MG63 (cell line): ENCODE measurements at regions not wholly inside any gene's neighbourhood (a gene's known extent, or its start where the extent isn't known, plus 50 kb on each side); places are given as distances from the start of the nearest gene placed in this dataset.

ENCODE experiments used
- DNase-seq: peaks from one replicate; pipeline ENCODE4 v3.0.0-alpha.2; 2020
- H3K27me3 ChIP-seq: fragments of 250-450 bp; sonication (Bioruptor Pico); 2 replicates; pipeline ENCODE4 v1.5.1; 2020; ENCODE audit warnings: mild to moderate bottlenecking, moderate library complexity
- H3K36me3 ChIP-seq: fragments of 250-450 bp; sonication (Bioruptor Pico); 2 replicates; pipeline ENCODE4 v1.5.1; 2020; ENCODE audit warnings: mild to moderate bottlenecking, moderate library complexity
- H3K4me3 ChIP-seq: fragments of 250-450 bp; sonication (Bioruptor Pico); 2 replicates; pipeline ENCODE4 v1.5.1; 2020; ENCODE audit warnings: mild to moderate bottlenecking, moderate library complexity
- H3K9me3 ChIP-seq: fragments of 250-450 bp; sonication (Bioruptor Pico); 2 replicates; pipeline ENCODE4 v1.5.1; 2020; ENCODE audit warnings: mild to moderate bottlenecking, moderate library complexity

DNA sequence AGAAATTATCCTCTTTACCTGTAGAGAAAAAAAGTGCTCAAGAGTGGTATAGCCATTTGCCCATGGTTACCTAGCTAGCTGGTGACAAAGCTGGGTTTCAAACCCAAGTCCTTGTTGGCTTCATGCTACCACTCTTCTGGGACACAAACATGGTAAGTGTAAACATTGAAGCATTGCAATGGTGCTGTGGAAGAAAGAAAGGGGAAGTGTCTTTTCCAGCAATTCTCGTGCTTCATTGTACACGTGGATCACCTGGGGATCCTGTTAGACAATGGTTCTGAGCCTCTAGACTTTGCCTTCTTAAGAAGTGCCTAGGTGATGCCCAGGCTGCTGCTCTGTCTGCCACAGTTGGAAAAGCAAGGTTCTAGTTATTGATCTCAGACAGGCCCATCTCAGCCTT, 134.8 kb upstream of the CTNNB1 start:
- Histone ChIP-seq H3K36me3 (no peaks in the 10 kb centered on the region), H3K9me3 (no peaks in the 10 kb centered on the region), H3K4me3 (no peak overlapping the region), H3K27me3 (no peaks in the 10 kb centered on the region)
- DNase-seq = no peak

DNA sequence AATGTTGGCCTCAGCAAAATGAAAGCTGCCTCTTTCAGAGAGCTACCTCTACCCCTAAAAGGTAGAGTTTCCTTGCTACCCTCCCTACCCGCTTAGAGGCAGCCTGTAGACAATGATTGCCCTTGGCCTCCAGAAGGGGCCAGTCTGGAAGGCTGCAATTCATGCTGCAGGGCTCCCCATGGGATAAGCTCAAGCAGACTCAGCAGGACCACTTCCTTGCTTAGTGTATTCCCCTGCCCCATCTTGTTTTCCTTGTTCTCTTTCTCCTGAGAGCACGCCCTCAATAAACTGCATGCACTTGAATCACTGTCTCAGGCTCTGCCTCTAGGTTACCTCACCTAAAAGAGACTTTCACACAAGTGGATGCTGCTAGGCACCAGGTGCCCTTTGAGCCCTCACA, 134.0 kb upstream of the CTNNB1 start:
- no peak for DNase-seq
- Histone ChIP-seq H3K9me3 (no peaks in the 10 kb centered on the region), H3K4me3 (no peak overlapping the region), H3K27me3 (no peaks in the 10 kb centered on the region), H3K36me3 (no peaks in the 10 kb centered on the region)

DNA sequence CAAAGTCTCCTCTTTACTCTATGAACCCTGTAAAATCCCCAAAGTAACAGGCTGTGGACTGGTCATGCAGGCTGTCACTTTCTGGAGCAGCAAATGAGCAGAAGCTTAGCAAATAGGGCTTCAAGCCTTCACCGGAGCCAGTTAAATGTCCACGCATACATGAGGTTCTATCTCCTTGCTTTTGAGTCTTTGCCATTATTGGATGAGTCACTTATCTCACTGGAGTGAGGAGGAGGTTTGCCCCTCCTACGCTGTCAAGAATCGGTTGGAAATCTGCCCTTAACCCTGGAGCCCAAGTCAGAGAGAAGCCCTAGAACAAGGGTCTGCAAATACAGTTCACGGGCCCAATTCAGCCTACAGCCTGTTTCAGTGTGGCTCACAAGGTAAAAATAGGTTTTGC, 126.1 kb upstream of the CTNNB1 start:
- DNase-seq = no peak
- Histone ChIP-seq H3K36me3 (no peaks in the 10 kb centered on the region), H3K27me3 (no peaks in the 10 kb centered on the region), H3K4me3 (no peak overlapping the region), H3K9me3 (no peaks in the 10 kb centered on the region)

DNA sequence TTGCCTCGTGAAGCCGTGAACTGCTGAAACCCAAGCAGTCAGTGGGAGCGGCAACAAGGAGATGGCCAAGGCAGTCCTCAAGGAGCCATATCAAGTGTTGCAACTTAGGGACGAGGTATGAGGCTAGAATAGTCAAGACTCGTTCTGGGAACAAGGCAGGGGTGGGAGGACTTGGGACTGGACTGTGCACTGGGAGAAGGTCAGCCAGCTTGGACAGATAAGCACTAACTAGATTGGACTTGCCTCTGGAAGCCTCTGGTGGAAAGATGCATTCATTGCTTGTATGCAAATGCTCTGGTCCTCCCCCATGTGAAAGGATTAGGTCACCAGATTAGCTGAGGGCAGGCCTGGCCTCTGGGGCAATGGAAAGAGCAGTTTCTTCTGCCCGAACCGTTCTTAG, 123.3 kb upstream of the CTNNB1 start:
- DNase-seq = no peak
- H3K36me3 ChIP-seq = no peaks in the 10 kb centered on the region
- H3K27me3 ChIP-seq = no peaks in the 10 kb centered on the region
- no peak overlapping the region for H3K4me3 ChIP-seq
- H3K9me3 ChIP-seq = no peaks in the 10 kb centered on the region

DNA sequence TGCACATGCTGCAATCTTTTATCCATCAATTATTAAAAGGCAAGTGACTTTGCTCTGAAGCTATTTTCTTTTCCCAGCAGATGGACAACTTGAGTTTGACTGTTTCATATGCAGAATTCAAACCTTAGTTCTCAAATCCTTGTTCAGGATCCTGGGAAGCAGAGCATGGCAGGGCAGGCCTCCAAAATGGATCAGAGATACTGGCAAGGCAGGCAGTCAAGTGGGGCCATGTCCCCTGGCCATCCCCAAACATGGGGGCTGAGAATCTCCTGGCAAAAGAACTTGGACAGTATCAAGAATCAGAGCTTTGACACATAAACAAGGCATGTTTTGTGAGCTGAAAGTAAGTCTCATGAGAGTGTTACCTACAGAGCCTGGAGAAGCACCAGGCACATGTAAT, 122.9 kb upstream of the CTNNB1 start:
- H3K9me3 ChIP-seq = no peaks in the 10 kb centered on the region
- DNase-seq = no peak
- H3K36me3 ChIP-seq = no peaks in the 10 kb centered on the region
- H3K4me3 ChIP-seq = no peak overlapping the region
- H3K27me3 ChIP-seq = no peaks in the 10 kb centered on the region

DNA sequence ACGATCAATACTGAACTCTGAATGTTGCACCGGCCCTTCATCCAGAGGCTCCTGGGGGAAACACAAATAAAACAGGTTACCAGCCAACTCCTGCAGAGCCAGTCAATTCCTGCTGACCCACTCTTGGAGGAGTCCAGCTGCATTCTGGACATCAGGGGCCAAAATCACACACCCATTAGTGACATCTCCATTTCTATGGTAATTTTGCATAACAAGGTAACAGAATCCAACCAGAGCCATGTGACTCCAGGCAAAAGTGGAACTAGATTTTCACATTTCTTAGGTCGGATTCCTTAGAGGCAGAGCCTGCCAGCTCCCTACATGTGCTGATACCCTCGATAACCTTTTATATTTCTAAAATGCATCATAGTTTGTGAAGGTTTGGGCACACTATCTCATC, 119.2 kb upstream of the CTNNB1 start:
- Histone ChIP-seq H3K27me3 (no peaks in the 10 kb centered on the region), H3K4me3 (no peak overlapping the region), H3K9me3 (no peaks in the 10 kb centered on the region), H3K36me3 (no peaks in the 10 kb centered on the region)
- DNase-seq = no peak

DNA sequence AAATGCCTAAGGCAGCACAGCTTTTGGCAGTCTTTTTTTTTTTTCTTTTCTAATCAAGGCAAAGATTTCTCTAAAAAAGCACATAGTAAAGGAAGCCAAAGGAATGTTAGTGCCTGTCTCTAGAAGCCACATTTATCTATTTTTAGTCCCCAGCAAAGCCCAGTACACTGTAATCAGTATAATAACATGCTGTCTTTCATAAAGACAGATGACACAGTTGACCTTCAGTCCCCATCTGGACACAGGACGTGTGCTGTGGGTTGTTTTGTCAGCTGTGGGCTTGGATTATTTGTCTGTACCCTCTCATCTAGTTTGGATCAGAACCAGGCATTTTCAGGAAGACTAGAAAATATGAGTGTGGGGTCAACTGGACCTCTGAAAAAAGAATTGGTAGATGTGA, 110.4 kb upstream of the CTNNB1 start:
- Histone ChIP-seq H3K27me3 (no peaks in the 10 kb centered on the region), H3K4me3 (no peak overlapping the region), H3K36me3 (no peaks in the 10 kb centered on the region), H3K9me3 (no peaks in the 10 kb centered on the region)
- DNase-seq = no peak

DNA sequence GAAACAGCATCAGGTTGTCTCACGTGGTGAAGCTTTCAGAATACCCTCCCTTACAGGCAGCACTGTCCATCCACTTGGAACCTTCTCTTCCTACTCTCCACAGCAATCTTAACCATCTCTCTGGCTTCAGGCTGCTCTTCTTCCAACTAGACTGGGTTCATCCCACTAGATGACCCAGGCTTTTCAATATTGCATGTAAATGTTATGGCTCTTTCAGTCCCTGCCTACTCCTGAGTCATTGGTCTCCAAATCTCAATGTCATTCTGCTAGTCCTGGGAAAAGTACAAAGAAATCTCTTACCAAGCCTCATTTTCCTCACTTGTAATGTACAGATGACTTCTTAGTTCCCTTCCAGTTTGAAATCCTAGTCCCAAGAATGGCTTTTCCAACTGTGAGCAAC, 109.7 kb upstream of the CTNNB1 start:
- no peak for DNase-seq
- Histone ChIP-seq H3K27me3 (no peaks in the 10 kb centered on the region), H3K36me3 (no peaks in the 10 kb centered on the region), H3K4me3 (no peak overlapping the region), H3K9me3 (no peaks in the 10 kb centered on the region)

DNA sequence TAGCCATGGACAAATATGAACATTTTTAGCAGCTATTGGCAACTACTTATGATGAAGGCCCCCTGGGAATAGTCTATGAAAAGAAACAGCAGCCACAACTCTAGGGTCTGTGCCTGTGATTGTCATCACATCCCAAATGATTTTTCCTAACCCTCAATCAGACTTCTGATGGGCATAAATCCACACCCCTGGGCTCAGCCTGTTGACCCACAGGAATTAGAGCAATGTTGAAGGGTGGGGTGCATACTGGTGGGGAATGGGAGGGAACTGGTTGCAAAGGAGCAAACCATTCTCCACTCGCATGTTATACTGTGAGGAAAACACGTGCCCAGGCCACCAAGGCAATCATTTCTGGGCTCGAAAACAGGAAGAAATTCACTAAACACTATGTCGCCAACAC, 106.5 kb upstream of the CTNNB1 start:
- H3K36me3 ChIP-seq = no peaks in the 10 kb centered on the region
- DNase-seq = no peak
- H3K27me3 ChIP-seq = no peaks in the 10 kb centered on the region
- no peaks in the 10 kb centered on the region for H3K9me3 ChIP-seq
- H3K4me3 ChIP-seq = no peak overlapping the region

DNA sequence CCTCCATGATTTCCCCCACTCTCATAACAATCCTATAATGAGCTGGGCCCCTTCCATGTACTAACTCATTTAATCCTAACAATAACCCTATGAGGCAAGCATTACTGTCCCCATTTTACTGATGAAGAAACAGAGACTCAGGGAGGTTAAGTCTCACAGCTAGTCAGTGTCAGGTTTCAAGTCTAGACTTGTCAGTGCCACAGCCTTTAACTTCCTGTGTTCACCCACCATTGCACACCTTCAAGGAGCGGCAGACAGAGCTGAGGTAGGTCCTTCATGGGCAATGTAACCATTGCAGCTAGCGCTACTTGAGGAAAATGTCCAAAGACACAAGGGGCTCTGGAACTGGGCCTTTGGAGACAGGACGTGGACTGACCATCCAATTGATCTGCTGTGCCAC, 105.8 kb upstream of the CTNNB1 start:
- H3K27me3 ChIP-seq = no peaks in the 10 kb centered on the region
- H3K9me3 ChIP-seq = no peaks in the 10 kb centered on the region
- no peak for DNase-seq
- no peak overlapping the region for H3K4me3 ChIP-seq
- H3K36me3 ChIP-seq = no peaks in the 10 kb centered on the region

DNA sequence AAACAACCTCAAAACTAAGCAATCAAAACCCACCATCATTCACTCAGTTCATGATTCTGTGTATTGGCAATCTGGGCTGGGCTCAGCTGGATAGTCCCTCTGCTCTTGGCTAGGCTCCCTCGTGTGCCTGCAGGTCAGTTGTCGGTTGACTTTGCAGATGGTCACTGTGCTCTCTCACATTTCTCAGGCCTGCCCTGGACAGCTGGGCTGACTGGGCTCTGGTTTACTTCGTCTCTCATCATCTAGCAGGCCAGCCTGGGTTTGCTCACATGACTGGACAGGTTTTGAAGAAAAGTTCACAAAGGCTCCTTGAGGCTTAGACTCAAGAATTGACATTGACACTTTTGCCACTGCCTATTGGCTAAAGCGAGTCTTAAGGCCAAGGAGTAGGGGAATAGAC, 105.0 kb upstream of the CTNNB1 start:
- Histone ChIP-seq H3K36me3 (no peaks in the 10 kb centered on the region), H3K9me3 (no peaks in the 10 kb centered on the region), H3K4me3 (no peak overlapping the region), H3K27me3 (no peaks in the 10 kb centered on the region)
- no peak for DNase-seq

DNA sequence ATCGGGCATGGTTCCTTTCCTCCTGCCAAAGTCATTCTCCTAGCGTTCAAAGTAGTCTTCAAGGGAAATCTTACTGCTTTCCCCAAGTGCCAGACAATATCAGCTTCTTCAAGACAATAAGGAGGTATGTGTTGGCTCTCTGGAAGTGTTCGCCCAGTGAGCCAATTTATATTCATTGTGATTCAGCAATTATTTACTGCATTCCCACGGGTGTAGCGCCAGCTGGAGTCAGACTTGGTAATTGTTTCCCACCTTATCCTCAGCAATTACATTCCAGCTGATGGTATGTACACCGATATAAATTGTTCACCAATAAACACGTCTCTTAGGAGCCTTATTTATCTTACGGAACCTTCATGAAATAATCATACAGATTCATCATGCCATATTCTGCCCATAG, 103.6 kb upstream of the CTNNB1 start:
- H3K4me3 ChIP-seq = no peak overlapping the region
- no peak for DNase-seq
- no peaks in the 10 kb centered on the region for H3K9me3 ChIP-seq
- no peaks in the 10 kb centered on the region for H3K27me3 ChIP-seq
- no peaks in the 10 kb centered on the region for H3K36me3 ChIP-seq

DNA sequence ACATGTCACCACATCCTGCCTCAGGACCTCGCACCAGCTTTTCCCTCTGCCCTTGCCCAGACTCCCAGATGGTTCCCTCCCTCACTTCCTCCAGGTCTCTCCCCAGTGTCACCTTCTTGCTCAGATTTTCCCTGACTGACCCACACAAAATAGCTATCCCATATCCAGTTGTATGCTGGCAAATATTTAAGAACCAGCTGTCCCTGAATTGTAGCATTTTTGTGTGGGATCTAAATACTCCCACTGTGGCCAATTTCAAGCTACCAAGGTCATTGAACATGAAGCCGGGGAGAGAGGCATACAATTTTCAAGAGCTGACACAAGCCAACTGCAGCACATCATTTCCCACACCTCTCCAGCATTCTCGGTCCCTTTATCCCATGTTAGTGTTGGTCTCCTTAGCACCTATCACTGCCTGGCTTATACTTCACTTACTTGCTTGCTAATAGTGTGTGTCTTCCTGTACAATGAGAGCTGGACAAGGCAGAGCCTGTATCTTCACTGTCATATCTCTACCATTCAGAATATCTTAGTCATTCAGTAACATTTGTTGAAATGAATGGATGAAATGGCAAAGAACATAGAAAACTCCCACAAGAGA, 101.3 kb upstream of the CTNNB1 start:
- DNase-seq = no peak
- no peak overlapping the region for H3K4me3 ChIP-seq
- no peaks in the 10 kb centered on the region for H3K27me3 ChIP-seq
- H3K9me3 ChIP-seq = no peaks in the 10 kb centered on the region
- no peaks in the 10 kb centered on the region for H3K36me3 ChIP-seq

DNA sequence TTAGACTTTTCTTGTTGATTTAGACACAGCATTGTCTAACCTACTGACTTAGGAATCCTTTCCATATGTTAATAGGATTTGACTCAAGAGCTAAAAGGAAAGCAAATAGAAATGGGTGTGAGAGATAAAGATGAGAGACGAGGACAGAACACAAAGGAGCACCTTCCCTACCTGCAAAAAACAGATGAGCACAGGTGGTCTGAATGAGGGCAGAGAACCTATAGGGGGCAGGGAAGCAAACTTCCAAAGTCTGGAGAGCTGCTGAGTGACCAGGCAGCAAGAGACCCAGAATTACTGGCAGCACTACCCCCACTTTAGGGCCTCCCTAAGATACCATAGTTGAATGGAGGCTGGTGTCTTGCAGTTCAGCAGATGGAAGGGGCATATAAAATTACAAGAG, 98.1 kb upstream of the CTNNB1 start:
- no peak overlapping the region for H3K4me3 ChIP-seq
- H3K9me3 ChIP-seq = no peaks in the 10 kb centered on the region
- no peaks in the 10 kb centered on the region for H3K36me3 ChIP-seq
- DNase-seq = no peak
- H3K27me3 ChIP-seq = no peaks in the 10 kb centered on the region

DNA sequence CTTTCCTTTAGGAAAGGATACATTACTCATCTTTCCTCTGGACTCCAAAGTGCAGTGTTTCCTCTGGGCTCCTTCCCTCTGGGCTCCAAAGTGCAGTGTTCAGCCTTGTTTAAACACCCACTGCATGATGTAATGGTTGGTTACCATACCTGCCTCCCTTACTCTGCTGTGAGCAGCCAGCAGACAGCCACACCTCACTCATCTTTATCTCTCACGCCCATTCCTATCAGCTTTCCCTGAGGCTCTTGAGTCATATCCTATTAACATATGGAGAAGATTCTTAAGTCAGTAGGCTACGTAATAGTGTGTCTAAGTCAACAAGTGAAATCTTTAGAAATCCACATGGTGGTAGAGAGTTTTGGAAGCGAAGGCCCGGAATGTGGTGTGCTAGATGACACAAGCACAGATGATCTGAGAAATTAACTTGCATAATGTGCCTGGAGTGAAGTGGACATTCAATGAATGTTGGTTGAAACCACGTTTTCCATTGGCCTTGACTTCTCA, 97.2 kb upstream of the CTNNB1 start:
- H3K9me3 ChIP-seq = no peaks in the 10 kb centered on the region
- DNase-seq = no peak
- H3K4me3 ChIP-seq = no peak overlapping the region
- H3K27me3 ChIP-seq = no peaks in the 10 kb centered on the region
- H3K36me3 ChIP-seq = no peaks in the 10 kb centered on the region

DNA sequence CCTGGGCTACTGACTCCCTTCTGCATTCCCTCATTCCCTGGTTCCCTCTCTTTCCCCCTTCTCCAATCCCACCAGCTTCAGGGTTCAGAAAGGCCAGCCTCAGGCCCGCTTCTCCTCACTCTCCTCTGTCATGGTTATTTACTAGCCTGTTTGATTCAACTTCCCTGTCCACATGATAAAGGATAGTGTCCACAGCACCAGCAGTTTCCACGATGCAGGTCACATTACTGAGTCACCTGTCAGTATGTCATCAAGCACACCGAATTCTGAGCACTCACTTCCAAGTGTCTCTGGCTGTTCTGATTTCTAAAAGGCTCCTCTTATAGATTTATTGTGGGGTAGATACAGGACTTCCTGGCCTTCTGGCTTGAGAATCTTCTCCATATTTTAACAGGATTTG, 96.6 kb upstream of the CTNNB1 start:
- H3K36me3 ChIP-seq = no peaks in the 10 kb centered on the region
- H3K27me3 ChIP-seq = no peaks in the 10 kb centered on the region
- no peaks in the 10 kb centered on the region for H3K9me3 ChIP-seq
- DNase-seq = no peak
- no peak overlapping the region for H3K4me3 ChIP-seq

DNA sequence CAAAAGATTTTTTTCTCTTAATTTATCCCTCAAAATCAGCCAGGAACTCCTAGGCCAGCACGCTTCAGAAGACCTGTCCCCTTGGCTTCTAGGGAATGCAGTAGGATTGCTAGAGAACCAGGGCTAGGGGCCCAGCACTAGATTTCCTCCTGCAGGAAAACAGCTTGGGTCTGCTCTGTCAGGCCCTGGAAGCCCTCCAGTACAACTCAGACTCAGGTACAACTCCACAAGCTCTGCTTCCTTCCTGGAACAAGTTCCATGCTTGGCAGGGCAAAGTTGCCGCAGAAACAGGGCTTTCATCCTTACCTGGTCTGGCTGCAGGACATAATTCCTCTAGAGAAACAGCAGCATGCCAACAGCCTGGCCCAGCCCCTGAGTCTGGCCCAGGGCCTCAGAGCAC, 96.1 kb upstream of the CTNNB1 start:
- no peaks in the 10 kb centered on the region for H3K27me3 ChIP-seq
- no peaks in the 10 kb centered on the region for H3K9me3 ChIP-seq
- no peak overlapping the region for H3K4me3 ChIP-seq
- no peak for DNase-seq
- no peaks in the 10 kb centered on the region for H3K36me3 ChIP-seq

DNA sequence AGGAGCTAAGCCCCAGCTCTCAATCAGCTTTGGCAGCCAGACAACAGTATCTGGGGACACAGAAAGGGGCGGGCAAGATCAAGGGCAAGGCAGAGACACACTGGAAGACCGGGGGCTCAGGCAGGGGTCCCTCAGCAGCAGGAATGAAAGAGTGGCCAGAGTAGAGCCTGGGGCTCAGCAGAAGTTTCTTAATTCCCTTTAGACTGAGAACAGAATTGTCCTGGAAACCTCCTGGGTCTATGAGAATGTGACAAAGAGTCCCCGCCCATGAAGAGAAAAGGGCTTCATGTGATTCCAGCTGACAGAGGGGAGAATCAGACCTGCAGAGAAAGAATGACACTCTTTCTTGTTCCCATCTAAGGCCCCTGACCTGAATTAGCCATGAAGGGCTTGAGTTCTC, 95.2 kb upstream of the CTNNB1 start:
- H3K27me3 ChIP-seq = no peaks in the 10 kb centered on the region
- H3K4me3 ChIP-seq = no peak overlapping the region
- H3K36me3 ChIP-seq = no peaks in the 10 kb centered on the region
- DNase-seq = no peak
- no peaks in the 10 kb centered on the region for H3K9me3 ChIP-seq

DNA sequence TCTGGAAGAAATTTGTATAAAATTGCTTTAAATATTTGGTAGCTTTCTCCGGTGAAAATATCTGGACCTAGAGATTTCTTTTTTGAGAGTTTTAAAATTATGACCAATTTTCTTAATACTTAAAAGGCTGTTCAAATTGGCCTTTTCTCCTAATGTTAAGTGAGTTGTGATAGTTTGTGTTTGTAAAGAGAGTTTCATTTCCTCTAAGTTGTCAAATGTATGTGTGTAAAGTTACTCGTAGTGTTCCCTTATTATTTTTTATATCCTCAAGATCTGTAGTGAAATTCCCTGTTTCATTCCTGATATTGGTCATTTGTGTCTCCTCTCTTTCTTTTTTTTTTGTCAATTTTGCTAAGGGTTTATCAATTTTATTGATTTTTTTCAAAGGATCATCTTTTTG, 92.6 kb upstream of the CTNNB1 start:
- no peaks in the 10 kb centered on the region for H3K9me3 ChIP-seq
- no peak overlapping the region for H3K4me3 ChIP-seq
- DNase-seq = no peak
- H3K36me3 ChIP-seq = no peaks in the 10 kb centered on the region
- no peaks in the 10 kb centered on the region for H3K27me3 ChIP-seq
